Glomerular visceral epithelial cell (primary cell): ENCODE measurements at regions not wholly inside any gene's neighbourhood (a gene's known extent, or its start where the extent isn't known, plus 50 kb on each side); places are given as distances from the start of the nearest gene placed in this dataset.
"Not testable (repeated sequence)": the region's sequence is repeated elsewhere in the genome, so short reads cannot be mapped to it uniquely, and the experiment has no call there.

ENCODE experiments used
- DNase-seq: peaks from one replicate; pipeline ENCODE4 v3.0.0-alpha.2; 2016; ENCODE audit errors: extremely low spot score

DNA sequence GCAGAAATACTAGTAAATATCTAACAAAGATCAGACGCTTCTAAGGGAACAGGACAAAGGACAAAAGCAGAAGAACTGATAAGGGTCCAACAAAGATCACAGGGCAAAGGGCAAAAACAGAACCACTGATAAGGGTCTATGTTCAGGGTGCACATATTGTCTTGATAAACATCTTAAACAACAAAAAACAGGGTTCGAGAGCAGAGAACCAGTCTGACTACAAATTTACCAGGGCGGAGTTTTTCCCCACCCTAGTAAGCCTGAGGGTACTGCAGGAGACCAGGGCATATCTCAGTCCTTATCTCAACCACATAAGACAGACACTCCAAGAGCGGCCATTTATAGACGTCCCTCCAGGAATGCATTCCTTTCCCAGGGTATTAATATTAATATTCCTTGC lies 833.5 kb downstream of the BRINP3 start:
- DNase-seq = not testable (repeated sequence)

DNA sequence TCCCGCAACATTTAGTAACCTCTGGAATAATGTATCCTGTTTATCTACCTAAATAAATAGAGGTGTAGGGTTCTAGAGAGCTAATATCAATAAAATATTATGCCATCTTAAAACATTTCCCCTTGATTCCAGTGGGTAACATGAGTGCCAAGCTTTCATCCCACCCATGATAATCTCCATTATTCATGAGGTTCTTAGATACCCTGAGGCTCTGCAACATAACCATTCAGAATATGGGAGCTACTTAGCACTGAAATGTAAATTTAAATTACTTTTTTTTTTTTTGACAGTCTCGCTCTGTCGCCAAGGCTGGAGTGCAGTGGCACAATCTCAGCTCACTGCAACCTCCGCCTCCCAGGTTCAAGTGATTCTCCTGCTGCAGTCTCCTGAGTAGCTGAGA lies 832.7 kb downstream of the BRINP3 start:
- DNase-seq = no peak

DNA sequence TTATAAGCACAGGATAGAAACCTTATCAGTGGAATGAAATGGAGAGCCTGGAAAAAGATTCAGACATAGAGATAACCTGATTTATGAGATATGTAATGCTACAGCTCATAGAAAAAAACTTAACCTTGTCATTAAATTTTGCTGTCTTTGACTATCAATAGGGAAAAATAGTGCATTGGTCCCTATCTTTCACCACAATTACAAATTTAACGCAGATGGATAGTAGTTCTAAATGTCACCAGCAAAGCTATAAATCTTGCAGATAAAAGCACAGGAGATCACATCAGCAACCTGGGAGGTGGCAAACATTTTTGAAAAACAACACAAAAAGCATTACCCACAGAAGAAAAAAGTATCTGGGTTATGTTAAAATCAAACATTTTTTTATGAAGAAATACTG lies 831.6 kb downstream of the BRINP3 start:
- DNase-seq = no peak

- no peak for DNase-seq
Observed at GRCh38 chr1:189654906-189655305, 822.8 kb downstream of the BRINP3 start.

GRCh38 chr1:189656628-189657530 lies 820.8 kb downstream of the BRINP3 start:
- DNase-seq = no peak

DNA sequence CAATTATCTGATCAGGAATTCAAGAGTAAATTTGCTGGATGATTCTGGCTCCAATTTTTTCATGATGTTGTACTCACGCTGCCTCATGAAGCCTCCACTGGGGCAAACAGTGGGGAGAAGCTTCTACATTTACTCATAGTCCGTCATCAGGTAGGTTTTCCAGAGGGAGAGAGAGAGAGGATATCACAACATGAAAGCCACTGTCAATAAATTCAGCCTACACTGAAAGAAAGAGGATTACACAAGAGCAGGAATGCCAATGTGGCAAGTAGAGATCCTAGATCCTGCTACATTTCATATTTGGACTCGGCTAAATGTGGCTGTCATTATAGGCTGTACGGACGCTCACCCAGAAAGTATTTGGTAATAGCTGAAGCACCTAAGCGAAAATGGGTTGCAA lies 819.9 kb downstream of the BRINP3 start:
- DNase-seq = no peak

DNA sequence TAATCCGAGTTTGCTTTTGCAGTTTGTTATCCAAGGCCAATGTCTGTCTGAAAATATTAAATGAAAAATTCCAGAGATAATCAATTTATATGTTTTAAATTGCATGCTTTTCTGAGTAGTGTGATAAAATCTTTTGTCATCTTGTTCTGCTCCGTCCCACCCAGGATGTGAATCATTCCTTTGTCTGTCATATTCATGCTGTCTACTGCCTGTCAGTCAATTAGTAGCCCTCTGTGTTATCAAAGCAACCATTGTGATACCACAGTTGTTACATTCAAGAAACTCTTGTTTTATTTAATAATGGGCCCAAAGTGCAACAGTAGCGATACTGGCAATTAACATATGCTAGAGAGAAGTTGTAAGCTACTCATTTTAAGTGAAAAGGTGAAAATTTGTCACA lies 819.3 kb downstream of the BRINP3 start:
- DNase-seq = no peak

- no peak for DNase-seq
Observed at GRCh38 chr1:189659731-189660130, 817.9 kb downstream of the BRINP3 start.

DNA sequence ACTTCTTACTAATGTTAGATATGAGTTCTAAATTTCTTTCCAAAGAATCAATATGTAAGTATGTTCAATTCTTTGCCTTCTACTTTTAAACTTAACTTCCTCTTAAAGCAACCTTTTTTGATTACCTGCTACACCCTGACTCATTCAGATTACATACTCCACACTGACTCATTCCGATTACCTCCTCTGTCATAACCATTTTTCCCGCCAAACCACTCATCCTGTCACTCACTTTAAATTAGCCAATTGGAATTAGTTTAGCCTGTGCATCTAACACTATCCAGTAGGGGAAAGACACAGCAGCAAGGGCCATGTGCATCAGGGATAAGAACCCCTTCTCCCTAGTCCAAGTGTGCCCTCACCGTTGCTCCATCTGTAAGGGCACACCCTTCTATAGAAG lies 815.5 kb downstream of the BRINP3 start:
- DNase-seq = no peak

- DNase-seq = peak; percentile 39
Observed at GRCh38 chr1:189669846-189670245, 807.8 kb downstream of the BRINP3 start.

DNA sequence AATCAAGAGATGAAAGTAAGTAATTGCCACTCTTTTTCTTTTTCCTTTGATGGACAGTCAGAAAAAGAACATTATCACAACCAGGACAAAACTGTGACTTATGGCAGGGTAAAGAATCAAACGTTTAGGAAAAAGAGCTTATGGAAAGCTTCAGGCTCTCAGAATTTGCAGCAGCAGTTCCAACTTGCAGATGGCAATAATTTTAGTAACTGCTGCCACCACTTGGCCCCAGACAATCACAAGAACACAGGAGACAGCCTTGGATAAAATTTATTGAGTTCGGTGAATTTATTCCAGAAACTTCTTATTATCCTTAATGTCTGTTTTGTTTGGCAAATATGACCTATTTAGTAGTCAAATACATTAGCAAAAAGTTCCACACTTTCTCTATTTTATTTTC lies 804.4 kb downstream of the BRINP3 start:
- DNase-seq = no peak

DNA sequence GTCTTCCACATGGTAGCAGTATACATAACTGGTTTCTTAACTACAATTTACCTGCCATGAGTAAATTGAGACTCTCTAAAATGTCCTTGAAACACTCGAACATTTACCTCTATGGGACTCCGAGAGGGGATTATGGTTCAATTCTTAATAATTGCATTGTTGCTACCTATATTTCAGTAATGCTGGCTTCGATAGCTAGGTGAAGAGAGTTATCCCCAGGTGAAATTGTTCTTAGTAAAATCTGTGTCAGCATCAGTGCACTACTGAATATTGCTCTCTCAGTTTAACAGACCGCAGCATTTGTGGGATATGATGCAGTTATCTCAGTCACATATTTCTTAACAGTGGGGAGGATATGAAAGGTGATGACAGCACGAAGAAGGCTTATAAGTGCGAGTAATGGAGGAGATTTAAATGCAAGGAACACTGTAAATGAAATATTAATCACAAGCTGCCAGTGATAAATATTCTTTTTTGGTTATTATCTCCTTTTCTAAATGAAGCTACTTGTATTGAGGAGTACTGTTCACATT lies 801.9 kb downstream of the BRINP3 start:
- no peak for DNase-seq

GRCh38 chr1:189678779-189679178 lies 798.9 kb downstream of the BRINP3 start:
- no peak for DNase-seq

DNA sequence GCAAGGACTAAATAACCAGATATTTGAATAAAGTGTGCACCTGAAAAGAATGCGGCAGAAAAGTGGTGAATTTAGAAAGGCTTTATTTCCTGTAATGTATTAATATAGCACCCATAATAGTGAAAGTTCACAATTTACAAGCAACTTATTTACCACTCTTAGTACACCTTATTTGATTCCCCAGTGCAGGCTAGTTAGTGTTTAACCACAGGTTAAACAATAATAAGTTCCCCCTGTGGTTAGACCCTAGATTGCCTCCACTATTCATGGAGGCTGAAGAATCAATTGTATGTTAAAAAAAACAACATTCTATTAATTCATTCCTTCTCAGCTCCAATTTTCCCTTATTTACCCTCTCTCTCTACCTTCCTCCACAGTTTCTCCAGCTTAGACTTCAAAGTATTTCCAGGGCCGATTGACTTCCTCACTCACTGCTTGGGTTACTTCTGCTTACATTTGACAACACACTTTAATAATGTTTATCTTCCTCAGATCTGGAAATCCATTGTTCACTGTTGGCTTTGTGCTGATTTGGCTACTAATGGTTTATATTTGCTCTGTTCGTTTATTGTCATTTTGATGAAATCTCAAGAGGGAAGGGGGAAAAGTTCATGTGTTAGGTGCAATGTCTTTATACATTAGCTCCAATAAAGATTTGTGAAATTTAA lies 796.3 kb downstream of the BRINP3 start:
- no peak for DNase-seq

DNA sequence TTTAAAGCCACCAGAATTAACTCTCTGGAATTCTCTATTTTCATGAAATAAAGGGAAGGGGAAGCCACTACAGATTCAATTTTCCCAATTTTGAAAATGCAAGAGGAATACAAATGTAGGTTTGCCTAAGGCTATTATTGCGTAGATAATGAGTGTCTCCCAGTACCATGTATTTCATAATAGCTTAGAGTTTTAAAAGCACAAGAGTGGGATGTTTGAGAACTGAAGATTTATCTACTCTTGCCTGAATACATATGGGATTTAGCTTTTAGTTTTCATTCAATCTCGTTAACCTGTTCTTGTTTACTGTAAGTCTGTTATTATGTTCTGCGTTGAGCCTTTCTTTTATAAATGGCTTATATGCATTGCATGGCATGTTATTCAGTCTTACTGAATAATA lies 795.1 kb downstream of the BRINP3 start:
- DNase-seq = no peak

DNA sequence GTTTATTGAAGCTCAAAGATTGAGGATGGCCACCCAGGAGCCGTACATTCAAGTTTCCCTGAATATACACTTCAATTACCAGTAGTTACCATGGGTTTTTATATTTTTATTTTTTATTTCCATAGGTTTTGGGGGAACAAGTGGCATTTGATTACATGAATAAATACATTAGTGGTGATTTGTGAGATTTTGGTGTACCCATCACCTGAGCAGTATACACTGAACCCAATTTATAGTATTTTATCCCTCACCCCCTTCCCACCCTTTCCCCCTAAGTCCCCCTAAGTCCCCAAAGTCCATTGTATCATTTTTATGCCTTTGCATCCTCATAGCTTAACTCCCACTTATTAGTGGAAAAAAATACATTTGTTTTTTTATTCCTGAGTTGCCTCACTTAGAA lies 791.4 kb downstream of the BRINP3 start:
- no peak for DNase-seq

DNA sequence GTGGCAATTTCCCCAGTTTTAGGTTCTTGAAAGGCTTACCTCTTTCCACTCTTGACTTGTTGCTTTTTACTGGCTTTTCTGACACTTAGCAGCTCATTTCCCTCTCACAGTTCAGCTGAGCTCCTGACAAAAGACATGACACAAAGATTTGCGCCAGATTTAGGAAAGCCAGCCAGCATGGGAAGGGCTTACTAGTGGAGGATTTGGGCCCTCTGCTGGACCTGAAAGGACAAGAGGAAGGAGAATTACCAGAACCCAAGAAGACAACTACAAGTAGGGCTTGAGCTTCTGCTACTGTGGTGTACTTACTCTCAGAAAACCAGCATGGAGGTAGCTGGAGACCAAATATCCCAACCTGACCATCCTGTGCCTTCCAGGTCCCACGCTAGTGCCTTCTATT lies 784.5 kb downstream of the BRINP3 start:
- DNase-seq = no peak

DNA sequence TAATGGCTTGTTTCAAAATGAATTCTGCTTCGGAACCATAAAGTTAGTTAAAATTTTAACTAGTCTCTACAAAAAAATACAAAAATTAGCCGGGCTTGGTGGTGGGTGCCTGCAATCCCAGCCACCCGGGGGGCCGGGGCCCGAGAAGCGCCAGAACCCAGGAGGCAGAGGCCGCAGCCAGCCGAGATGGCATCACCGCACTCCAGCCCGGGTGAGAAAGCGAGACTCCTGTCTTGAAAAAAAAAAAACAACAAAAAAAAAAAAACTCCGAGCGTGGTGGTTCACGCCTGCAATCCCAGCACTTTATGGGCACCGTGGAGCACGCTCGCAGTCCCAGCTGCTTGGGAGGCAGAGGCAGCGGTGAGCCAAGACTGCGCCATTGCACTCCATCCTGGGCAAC lies 781.4 kb downstream of the BRINP3 start:
- DNase-seq = no peak

GRCh38 chr1:189697113-189697512 lies 780.6 kb downstream of the BRINP3 start:
- no peak for DNase-seq

DNA sequence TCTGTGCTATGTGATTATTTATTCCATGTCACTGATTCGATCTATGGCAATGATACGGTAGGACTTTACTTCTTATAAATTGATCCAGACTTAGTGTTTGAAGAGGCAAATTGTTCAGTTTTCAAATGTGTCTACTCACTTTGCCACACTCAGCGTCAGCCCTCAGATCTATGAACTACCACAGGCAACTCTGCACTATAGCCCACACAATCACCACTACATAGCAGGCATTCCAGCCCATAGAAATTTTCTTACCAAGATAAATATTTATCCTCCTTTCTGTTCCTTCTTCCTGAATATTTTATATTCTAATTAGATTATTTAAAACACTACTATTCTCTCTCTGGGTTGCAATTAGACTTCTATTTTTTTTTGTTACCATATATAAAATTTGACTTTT lies 776.1 kb downstream of the BRINP3 start:
- DNase-seq = no peak

DNA sequence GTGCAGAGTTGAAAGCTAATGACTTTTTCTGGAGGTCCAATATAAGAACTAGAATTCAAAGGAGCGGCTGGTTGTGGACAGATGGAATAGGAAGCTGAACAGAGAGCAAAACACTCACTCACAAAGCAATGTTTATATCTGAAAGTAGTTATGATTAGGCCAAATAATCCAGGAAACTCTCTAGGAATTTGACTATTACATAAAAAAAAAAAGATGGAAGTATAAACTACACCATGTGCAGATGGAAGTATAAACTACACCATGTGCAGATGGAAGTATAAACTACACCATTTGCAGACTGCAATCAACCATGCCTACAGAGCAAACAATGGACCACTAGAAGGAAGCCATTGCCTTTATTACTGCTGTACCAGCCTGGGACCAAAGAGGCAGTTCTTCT lies 771.1 kb downstream of the BRINP3 start:
- no peak for DNase-seq

DNA sequence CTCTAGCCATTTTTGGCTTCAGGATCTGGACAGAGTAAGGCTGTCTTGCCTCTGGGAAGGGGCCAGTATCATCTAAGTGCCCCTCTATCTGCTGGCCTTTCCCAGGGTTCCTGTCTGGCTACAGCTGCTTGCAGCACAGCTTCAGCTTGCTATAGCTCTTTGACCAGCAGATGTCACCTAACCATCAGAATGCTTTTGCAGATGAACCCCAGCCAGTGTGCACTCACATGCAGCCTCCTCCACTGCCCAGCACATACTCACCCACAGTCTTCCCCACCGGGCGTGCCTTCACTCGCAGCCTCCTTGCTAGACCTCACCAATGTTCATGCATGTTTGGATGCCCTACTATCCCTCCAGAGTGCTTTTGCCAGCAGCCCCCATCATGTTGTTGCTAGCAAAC lies 769.0 kb downstream of the BRINP3 start:
- DNase-seq = peak; percentile 1

GRCh38 chr1:189718147-189718795 lies 759.4 kb downstream of the BRINP3 start:
- not testable (repeated sequence) for DNase-seq
